CD8-positive, alpha-beta memory T cell (primary cell): ENCODE measurements at regions not wholly inside any gene's neighbourhood (a gene's known extent, or its start where the extent isn't known, plus 50 kb on each side); places are given as distances from the start of the nearest gene placed in this dataset.

Source experiments
- CTCF ChIA-PET: fragments of 350-600 bp; sonication (Branson Sonifier 250); formaldehyde crosslinking; loops from one replicate; lab custom pipeline; 2021; ENCODE audit warnings: antibody characterized with exemption; lab: Charles Lee
- POLR2A ChIA-PET: fragments of 350-600 bp; sonication (Branson Sonifier 250); formaldehyde crosslinking; loops from one replicate; lab custom pipeline; 2021; ENCODE audit warnings: antibody characterized with exemption; lab: Charles Lee
- DNase-seq, 5 donors: peaks; one replicate each; pipeline versions ENCODE4 v3.0.0 to v3.0.0-alpha.2; 2020 to 2022; ENCODE audit warnings: mixed read lengths in 1 of 5
- H3K27ac ChIP-seq: one replicate; pipeline ENCODE4 v1.7.0; 2013; ENCODE audit warnings: low read depth, mild to moderate bottlenecking, low read length, moderate library complexity
- H3K27me3 ChIP-seq: 2 replicates; pipeline ENCODE4 v1.7.0; 2013; ENCODE audit warnings: low read length, mild to moderate bottlenecking; ENCODE audit not compliant: insufficient read depth, poor library complexity, severe bottlenecking
- H3K36me3 ChIP-seq: 2 replicates; pipeline ENCODE4 v1.7.0; 2013; ENCODE audit warnings: mild to moderate bottlenecking, low read length, moderate library complexity; ENCODE audit not compliant: insufficient read depth
- H3K4me1 ChIP-seq: 2 replicates; pipeline ENCODE4 v1.7.0; 2013; ENCODE audit warnings: mild to moderate bottlenecking, low read length, moderate library complexity; ENCODE audit not compliant: insufficient read depth
- H3K4me3 ChIP-seq: 2 replicates; pipeline ENCODE4 v1.7.0; 2013; ENCODE audit warnings: mild to moderate bottlenecking, low read length
- H3K9me3 ChIP-seq: 2 replicates; pipeline ENCODE4 v1.7.0; 2013; ENCODE audit warnings: mild to moderate bottlenecking, low read length
- H3K27ac Mint-ChIP-seq, 8 donors: one replicate each; pipeline ENCODE4 v1.8.0; 2020 to 2021; ENCODE audit warnings: mixed read lengths in 8 of 8, mild to moderate bottlenecking in 6 of 8, inconsistent platforms in 3 of 8, moderate library complexity in 3 of 8
- H3K27me3 Mint-ChIP-seq, 2 donors: one replicate each; pipeline ENCODE4 v1.8.0; 2020 to 2021; ENCODE audit warnings: mixed read lengths in 2 of 2, mild to moderate bottlenecking in 1 of 2, moderate library complexity in 1 of 2
- H3K36me3 Mint-ChIP-seq, 3 donors: one replicate each; pipeline ENCODE4 v1.8.0; 2020 to 2021; ENCODE audit warnings: mixed read lengths in 3 of 3, inconsistent platforms in 1 of 3, mild to moderate bottlenecking in 1 of 3
- H3K4me1 Mint-ChIP-seq, 3 donors: one replicate each; pipeline ENCODE4 v1.8.0; 2020 to 2021; ENCODE audit warnings: mixed read lengths in 3 of 3, inconsistent platforms in 1 of 3, mild to moderate bottlenecking in 1 of 3
- H3K4me3 Mint-ChIP-seq, 7 donors: one replicate each; pipeline ENCODE4 v1.8.0; 2020 to 2021; ENCODE audit warnings: mixed read lengths in 7 of 7, mild to moderate bottlenecking in 6 of 7, moderate library complexity in 4 of 7, inconsistent platforms in 2 of 7
- H3K9me3 Mint-ChIP-seq, 5 donors: one replicate each; pipeline ENCODE4 v1.8.0; 2020 to 2022; ENCODE audit warnings: mixed read lengths in 5 of 5, mild to moderate bottlenecking in 3 of 5, moderate library complexity in 2 of 5, inconsistent platforms in 1 of 5

GRCh38 chr11:25838918-25839625 lies 492.9 kb upstream of the ANO3 start:
- H3K4me1 ChIP-seq, result no peaks in the 10 kb centered on the region
- Mint-ChIP-seq H3K36me3 (no peaks in the 10 kb centered on the region), H3K27ac (no peak overlapping the region), H3K4me1 (no peaks in the 10 kb centered on the region), H3K9me3 (peaks cover 2 to 15% (median 3%) of the 10 kb centered on the region in 5 donors), H3K27me3 (no peaks in the 10 kb centered on the region), H3K4me3 (no peak overlapping the region)
- H3K27me3 ChIP-seq, result no peaks in the 10 kb centered on the region
- H3K36me3 ChIP-seq, result no peaks in the 10 kb centered on the region
- H3K27ac ChIP-seq, result no peak overlapping the region
- no peaks in the 10 kb centered on the region for H3K9me3 ChIP-seq
- POLR2A ChIA-PET, result no interaction called here
- no peak overlapping the region for H3K4me3 ChIP-seq
- CTCF ChIA-PET, result no interaction called here
- no peak for DNase-seq

- peaks cover 9 to 26% (median 13%) of the 10 kb centered on the region in 5 donors for H3K9me3 Mint-ChIP-seq
- H3K27ac Mint-ChIP-seq, result no peak overlapping the region
- H3K27me3 Mint-ChIP-seq, result no peaks in the 10 kb centered on the region
- H3K4me3 ChIP-seq, result no peak overlapping the region
- no peak overlapping the region for H3K4me3 Mint-ChIP-seq
- H3K9me3 ChIP-seq, result no peaks in the 10 kb centered on the region
- ChIA-PET CTCF (no interaction called here), POLR2A (no interaction called here)
- H3K27ac ChIP-seq, result no peak overlapping the region
- no peaks in the 10 kb centered on the region for H3K36me3 ChIP-seq
- H3K4me1 Mint-ChIP-seq, result no peaks in the 10 kb centered on the region
- H3K4me1 ChIP-seq, result no peaks in the 10 kb centered on the region
- H3K27me3 ChIP-seq, result no peaks in the 10 kb centered on the region
- peaks cover 0 to 2% (median 0%) of the 10 kb centered on the region in 3 donors for H3K36me3 Mint-ChIP-seq
- no peak for DNase-seq
Observed at GRCh38 chr11:25844811-25845210, 487.1 kb upstream of the ANO3 start.

GRCh38 chr11:25855916-25856315 lies 476.0 kb upstream of the ANO3 start:
- DNase-seq, result no peak
- Histone ChIP-seq H3K9me3 (no peaks in the 10 kb centered on the region), H3K36me3 (no peaks in the 10 kb centered on the region), H3K4me1 (no peaks in the 10 kb centered on the region), H3K4me3 (no peak overlapping the region), H3K27me3 (no peaks in the 10 kb centered on the region), H3K27ac (no peak overlapping the region)
- Mint-ChIP-seq H3K4me1 (no peaks in the 10 kb centered on the region), H3K36me3 (no peaks in the 10 kb centered on the region), H3K4me3 (no peak overlapping the region), H3K27ac (no peak overlapping the region), H3K9me3 (peaks cover 0 to 26% (median 0%) of the 10 kb centered on the region in 5 donors), H3K27me3 (no peaks in the 10 kb centered on the region)
- POLR2A ChIA-PET, result no interaction called here
- CTCF ChIA-PET, result no interaction called here

GRCh38 chr11:25859776-25860175 lies 472.2 kb upstream of the ANO3 start:
- POLR2A ChIA-PET, result no interaction called here
- no peak overlapping the region for H3K27ac ChIP-seq
- no peak for DNase-seq
- H3K27me3 ChIP-seq, result no peaks in the 10 kb centered on the region
- Mint-ChIP-seq H3K27me3 (no peaks in the 10 kb centered on the region), H3K27ac (no peak overlapping the region), H3K36me3 (no peaks in the 10 kb centered on the region), H3K9me3 (peaks cover 0 to 29% (median 3%) of the 10 kb centered on the region in 5 donors), H3K4me3 (no peak overlapping the region), H3K4me1 (no peaks in the 10 kb centered on the region)
- H3K36me3 ChIP-seq, result no peaks in the 10 kb centered on the region
- H3K9me3 ChIP-seq, result no peaks in the 10 kb centered on the region
- CTCF ChIA-PET, result no interaction called here
- no peaks in the 10 kb centered on the region for H3K4me1 ChIP-seq
- H3K4me3 ChIP-seq, result no peak overlapping the region

- ChIA-PET CTCF (no interaction called here), POLR2A (no interaction called here)
- H3K27ac Mint-ChIP-seq, result no peak overlapping the region
- H3K27me3 Mint-ChIP-seq, result no peaks in the 10 kb centered on the region
- no peak overlapping the region for H3K27ac ChIP-seq
- no peaks in the 10 kb centered on the region for H3K27me3 ChIP-seq
- no peak for DNase-seq
- no peaks in the 10 kb centered on the region for H3K36me3 Mint-ChIP-seq
- H3K9me3 ChIP-seq, result no peaks in the 10 kb centered on the region
- H3K4me3 ChIP-seq, result no peak overlapping the region
- peaks cover 0 to 25% (median 3%) of the 10 kb centered on the region in 5 donors for H3K9me3 Mint-ChIP-seq
- H3K4me3 Mint-ChIP-seq, result no peak overlapping the region
- H3K36me3 ChIP-seq, result no peaks in the 10 kb centered on the region
- H3K4me1 ChIP-seq, result no peaks in the 10 kb centered on the region
- H3K4me1 Mint-ChIP-seq, result no peaks in the 10 kb centered on the region
Observed at GRCh38 chr11:25860677-25861450, 471.1 kb upstream of the ANO3 start.

- CTCF ChIA-PET, result no interaction called here
- H3K27ac ChIP-seq, result no peak overlapping the region
Observed at GRCh38 chr11:25862159-25862558, 469.8 kb upstream of the ANO3 start.

GRCh38 chr11:25863986-25864385 lies 467.9 kb upstream of the ANO3 start:
- Mint-ChIP-seq H3K27me3 (no peaks in the 10 kb centered on the region), H3K27ac (no peak overlapping the region), H3K9me3 (peaks cover 0 to 40% (median 8%) of the 10 kb centered on the region in 5 donors), H3K4me3 (no peak overlapping the region), H3K4me1 (no peaks in the 10 kb centered on the region), H3K36me3 (no peaks in the 10 kb centered on the region)
- ChIA-PET POLR2A (no interaction called here), CTCF (no interaction called here)
- Histone ChIP-seq H3K9me3 (no peaks in the 10 kb centered on the region), H3K4me1 (no peaks in the 10 kb centered on the region), H3K27ac (no peak overlapping the region), H3K36me3 (no peaks in the 10 kb centered on the region), H3K4me3 (no peak overlapping the region), H3K27me3 (no peaks in the 10 kb centered on the region)
- no peak for DNase-seq

More at GRCh38 chr11:25862159-25862558, 469.8 kb upstream of the ANO3 start:
- no peaks in the 10 kb centered on the region for H3K27me3 Mint-ChIP-seq
- Histone ChIP-seq H3K4me1 (no peaks in the 10 kb centered on the region), H3K36me3 (no peaks in the 10 kb centered on the region), H3K27me3 (no peaks in the 10 kb centered on the region), H3K4me3 (no peak overlapping the region), H3K9me3 (no peaks in the 10 kb centered on the region)
- no peaks in the 10 kb centered on the region for H3K4me1 Mint-ChIP-seq
- no peaks in the 10 kb centered on the region for H3K36me3 Mint-ChIP-seq
- POLR2A ChIA-PET, result no interaction called here
- DNase-seq, result no peak
- no peak overlapping the region for H3K4me3 Mint-ChIP-seq
- H3K9me3 Mint-ChIP-seq, result peaks cover 0 to 34% (median 8%) of the 10 kb centered on the region in 5 donors
- no peak overlapping the region for H3K27ac Mint-ChIP-seq

GRCh38 chr11:25876456-25876965 lies 455.4 kb upstream of the ANO3 start:
- POLR2A ChIA-PET, result no interaction called here

More at GRCh38 chr11:25876456-25876965, 455.4 kb upstream of the ANO3 start:
- Histone ChIP-seq H3K4me1 (no peaks in the 10 kb centered on the region), H3K9me3 (no peaks in the 10 kb centered on the region), H3K36me3 (no peaks in the 10 kb centered on the region), H3K4me3 (no peak overlapping the region), H3K27me3 (no peaks in the 10 kb centered on the region), H3K27ac (no peak overlapping the region)
- Mint-ChIP-seq H3K27ac (no peak overlapping the region), H3K36me3 (no peaks in the 10 kb centered on the region), H3K9me3 (peaks cover 2 to 30% (median 9%) of the 10 kb centered on the region in 5 donors), H3K4me3 (no peak overlapping the region), H3K4me1 (no peaks in the 10 kb centered on the region), H3K27me3 (no peaks in the 10 kb centered on the region)
- CTCF ChIA-PET, result no interaction called here
- no peak for DNase-seq
